ENCODE measurements at regions not wholly inside any gene's neighbourhood (a gene's known extent, or its start where the extent isn't known, plus 50 kb on each side); places are given as distances from the start of the nearest gene placed in this dataset.

GRCh38 chr5:36366883-36367282, 65.2 kb upstream of the RANBP3L start:
- no peak for DNase-seq
- Mint-ChIP-seq H3K27ac (ENCODE audit: unreplicated experiment) (no peak overlapping the region), H3K27me3 (ENCODE audit: insufficient read depth, unreplicated experiment) (no peaks in the 10 kb centered on the region), H3K9me3 (ENCODE audit: unreplicated experiment) (no peaks in the 10 kb centered on the region), H3K36me3 (ENCODE audit: insufficient read depth, unreplicated experiment) (no peaks in the 10 kb centered on the region), H3K4me3 (ENCODE audit: unreplicated experiment) (no peak overlapping the region), H3K4me1 (ENCODE audit: low read depth, unreplicated experiment) (peaks cover 25% of the 10 kb centered on the region)
- CTCF ChIA-PET = interaction anchor here (0.6 kb wide), 1 partner anchor 27 kb away, joined by 4 read pairs; no protein-coding TSS in a partner anchor
- Histone ChIP-seq H3K4me1 (peaks cover 21% of the 10 kb centered on the region), H3K27me3 (replicated peaks; ENCODE audit: control insufficient read depth, insufficient read depth, low read length) (no peaks in the 10 kb centered on the region), H3K4me3 (ENCODE audit: low read depth, low read length) (no peak overlapping the region), H3K9me3 (no peaks in the 10 kb centered on the region), H3K36me3 (ENCODE audit: control insufficient read depth, insufficient read depth, low read length) (no peaks in the 10 kb centered on the region)
- POLR2A ChIA-PET = no interaction called here
- intact Hi-C loops (cut with micrococcal nuclease; ENCODE audit: unreplicated experiment) = loop anchor here (1.0 to 5.0 kb wide), 3 partner anchors 21 to 60 kb away; no protein-coding TSS in a partner anchor
- BruUV-seq (replicated peaks) = no TSS peak
- TF ChIP-seq CTCF (IDR thresholded peaks at IDR 0.05; ENCODE audit: insufficient read depth in 1 of 2, low read depth in 1 of 2, low read length in 1 of 2, severe bottlenecking in 1 of 2, unreplicated experiment in 1 of 2) = no peak

GRCh38 chr5:36367524-36367923, 65.8 kb upstream of the RANBP3L start:
- CTCF ChIA-PET = interaction anchor here (0.6 to 1.8 kb wide), 2 partner anchors 126 to 128 kb away, joined by 4 to 6 read pairs; partner anchors contain the start of gene NADK2

GRCh38 chr5:36369219-36369690, 67.6 kb upstream of the RANBP3L start:
- ChIA-PET POLR2A (no interaction called here), CTCF (interaction anchor here (0.5 to 1.8 kb wide), 3 partner anchors 128 to 1872 kb away, joined by 3 to 6 read pairs (median 4); partner anchors contain the start of gene NADK2)
- peak overlapping the region; percentile 16 for H3K27ac Mint-ChIP-seq (ENCODE audit: unreplicated experiment)
- no peak overlapping the region for H3K4me3 Mint-ChIP-seq (ENCODE audit: unreplicated experiment)
- no peaks in the 10 kb centered on the region for H3K9me3 Mint-ChIP-seq (ENCODE audit: unreplicated experiment)
- H3K4me1 Mint-ChIP-seq (ENCODE audit: low read depth, unreplicated experiment) = peaks cover 25% of the 10 kb centered on the region
- intact Hi-C loops (cut with micrococcal nuclease; ENCODE audit: unreplicated experiment) = loop anchor here (5.0 kb wide), 1 partner anchor 62 kb away; no protein-coding TSS in a partner anchor
- Histone ChIP-seq H3K27me3 (replicated peaks; ENCODE audit: control insufficient read depth, insufficient read depth, low read length) (no peaks in the 10 kb centered on the region), H3K9me3 (no peaks in the 10 kb centered on the region), H3K4me1 (peaks cover 21% of the 10 kb centered on the region), H3K36me3 (ENCODE audit: control insufficient read depth, insufficient read depth, low read length) (no peaks in the 10 kb centered on the region), H3K4me3 (ENCODE audit: low read depth, low read length) (no peak overlapping the region)
- no peak for TF ChIP-seq CTCF (IDR thresholded peaks at IDR 0.05; ENCODE audit: insufficient read depth in 1 of 2, low read depth in 1 of 2, low read length in 1 of 2, severe bottlenecking in 1 of 2, unreplicated experiment in 1 of 2)
- no TSS peak for BruUV-seq (replicated peaks)
- peak in 1 of 2 experiments; percentile 26 for DNase-seq
- H3K27me3 Mint-ChIP-seq (ENCODE audit: insufficient read depth, unreplicated experiment) = no peaks in the 10 kb centered on the region
- H3K36me3 Mint-ChIP-seq (ENCODE audit: insufficient read depth, unreplicated experiment) = no peaks in the 10 kb centered on the region

More at GRCh38 chr5:36367524-36367923, 65.8 kb upstream of the RANBP3L start:
- DNase-seq = peak in 1 of 2 experiments; percentile 51
- H3K27me3 ChIP-seq (replicated peaks; ENCODE audit: control insufficient read depth, insufficient read depth, low read length) = no peaks in the 10 kb centered on the region
- H3K4me1 Mint-ChIP-seq (ENCODE audit: low read depth, unreplicated experiment) = peaks cover 25% of the 10 kb centered on the region
- H3K36me3 ChIP-seq (ENCODE audit: control insufficient read depth, insufficient read depth, low read length) = no peaks in the 10 kb centered on the region
- peaks cover 21% of the 10 kb centered on the region for H3K4me1 ChIP-seq
- POLR2A ChIA-PET = no interaction called here
- peak overlapping the region; percentile 1 for H3K27ac Mint-ChIP-seq (ENCODE audit: unreplicated experiment)
- H3K9me3 ChIP-seq = no peaks in the 10 kb centered on the region
- H3K4me3 Mint-ChIP-seq (ENCODE audit: unreplicated experiment) = no peak overlapping the region
- no peaks in the 10 kb centered on the region for H3K27me3 Mint-ChIP-seq (ENCODE audit: insufficient read depth, unreplicated experiment)
- no peaks in the 10 kb centered on the region for H3K9me3 Mint-ChIP-seq (ENCODE audit: unreplicated experiment)
- intact Hi-C loops (cut with micrococcal nuclease; ENCODE audit: unreplicated experiment) = loop anchor here (1.0 to 5.0 kb wide), 3 partner anchors 21 to 60 kb away; no protein-coding TSS in a partner anchor
- no peak for TF ChIP-seq CTCF (IDR thresholded peaks at IDR 0.05; ENCODE audit: insufficient read depth in 1 of 2, low read depth in 1 of 2, low read length in 1 of 2, severe bottlenecking in 1 of 2, unreplicated experiment in 1 of 2)
- no peaks in the 10 kb centered on the region for H3K36me3 Mint-ChIP-seq (ENCODE audit: insufficient read depth, unreplicated experiment)
- H3K4me3 ChIP-seq (ENCODE audit: low read depth, low read length) = no peak overlapping the region
- no TSS peak for BruUV-seq (replicated peaks)

Data from Caco-2 (cell line).